ENCODE measurements at regions not wholly inside any gene's neighbourhood (a gene's known extent, or its start where the extent isn't known, plus 50 kb on each side); places are given as distances from the start of the nearest gene placed in this dataset.

DNA sequence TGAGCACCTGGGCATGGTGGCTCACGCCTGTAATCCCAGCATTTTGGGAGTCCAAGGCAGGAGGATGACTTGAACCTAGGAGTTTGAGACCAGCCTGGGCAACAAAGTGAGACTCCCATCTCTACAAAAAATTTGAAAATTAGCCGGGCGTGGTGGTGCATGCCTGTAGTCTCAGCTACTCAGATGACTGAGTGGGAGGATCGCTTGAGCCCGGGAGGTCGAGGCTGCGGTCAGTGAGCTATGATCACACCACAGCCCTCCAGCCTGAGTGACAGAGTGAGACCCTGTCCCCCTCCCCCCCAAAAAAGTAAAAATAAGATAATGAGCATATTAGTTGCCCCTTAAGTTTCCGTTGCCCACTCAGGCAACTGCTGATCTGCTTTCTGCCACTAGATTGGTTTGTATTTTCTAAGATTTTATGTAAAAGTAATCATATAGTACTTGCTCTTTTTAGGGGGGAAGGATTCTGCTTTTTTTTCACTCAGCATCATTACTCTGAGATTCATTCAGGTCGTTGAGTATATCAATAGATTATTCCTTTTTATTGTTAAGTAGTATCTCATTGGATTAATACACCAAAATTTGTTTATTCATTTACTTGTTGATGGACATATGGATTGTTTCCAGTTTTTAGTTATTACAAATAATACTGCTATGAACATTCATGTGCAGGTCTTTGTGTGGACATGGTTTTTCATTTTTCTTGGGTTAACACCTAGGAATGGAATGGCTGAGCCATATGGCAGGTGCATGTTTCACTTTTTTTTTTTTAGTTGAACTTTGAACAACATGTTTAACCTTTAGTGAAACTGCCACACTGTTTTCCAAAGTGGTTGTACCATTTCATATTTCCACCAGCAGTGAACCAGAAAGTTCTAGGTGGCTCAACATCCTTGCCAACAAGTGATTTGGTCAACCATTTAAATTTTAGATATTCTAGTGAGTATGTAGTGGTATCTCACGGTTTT is 75.0 kb upstream of the SPRED2 start:
- TF ChIP-seq POLR2AphosphoS5 (IDR thresholded peaks at IDR 0.05) (no peak), POLR2A (IDR thresholded peaks at IDR 0.05) (no peak)
